Activated CD4-positive, alpha-beta T cell treated with anti-CD3 and anti-CD28 coated beads for 1 hour (primary cell): ENCODE measurements at regions not wholly inside any gene's neighbourhood (a gene's known extent, or its start where the extent isn't known, plus 50 kb on each side); places are given as distances from the start of the nearest gene placed in this dataset.
"Not testable (repeated sequence)": the region's sequence is repeated elsewhere in the genome, so short reads cannot be mapped to it uniquely, and the experiment has no call there.

Source experiments
- DNase-seq: peaks from one replicate; pipeline ENCODE4 v3.0.0-alpha.2; 2020

GRCh38 chr3:68676136-68676535, 256.2 kb downstream of the TAFA4 start:
- no peak for DNase-seq

GRCh38 chr3:68667346-68667745, 265.0 kb downstream of the TAFA4 start:
- no peak for DNase-seq

- no peak for DNase-seq
Measured at GRCh38 chr3:68666429-68667136, 265.8 kb downstream of the TAFA4 start.

DNA sequence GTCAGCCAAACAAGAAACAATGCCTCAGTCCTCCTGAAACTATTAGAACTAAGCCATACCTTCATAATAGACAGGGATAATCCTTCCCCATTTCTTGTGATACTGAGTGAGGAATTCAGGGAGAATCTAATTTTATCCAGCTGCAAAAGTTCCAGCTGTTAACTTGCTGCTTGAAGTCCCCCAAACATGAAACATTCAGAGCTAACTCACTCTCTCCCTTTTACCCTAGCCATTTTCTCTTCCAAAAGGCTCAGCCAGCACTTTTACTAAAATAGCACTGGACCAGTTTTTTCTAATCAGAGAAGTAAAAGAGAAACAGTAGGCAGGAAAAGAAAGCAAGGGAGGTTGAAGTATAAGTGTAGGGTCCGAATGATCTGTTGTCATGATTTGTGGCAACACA, 268.1 kb downstream of the TAFA4 start:
- no peak for DNase-seq

GRCh38 chr3:68662176-68662575, 270.2 kb downstream of the TAFA4 start:
- no peak for DNase-seq

DNA sequence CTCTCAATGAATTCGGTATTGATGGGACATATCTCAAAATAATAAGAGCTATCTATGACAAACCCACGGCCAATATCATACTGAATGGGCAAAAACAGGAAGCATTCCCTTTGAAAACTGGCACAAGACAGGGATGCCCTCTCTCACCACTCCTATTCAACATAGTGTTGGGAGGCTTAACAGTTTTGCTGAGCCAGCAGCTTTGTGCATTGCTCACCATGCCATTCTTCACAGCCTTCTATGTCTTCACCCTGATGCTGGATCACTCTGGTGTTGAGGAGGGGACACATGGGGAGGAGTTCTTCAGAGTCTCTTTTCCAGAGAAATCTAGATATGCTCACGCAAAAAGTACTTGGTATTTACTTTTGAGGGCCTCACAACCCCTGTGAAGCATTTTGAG, 281.7 kb downstream of the TAFA4 start:
- DNase-seq = not testable (repeated sequence)

- no peak for DNase-seq
Measured at GRCh38 chr3:68648494-68648893, 283.9 kb downstream of the TAFA4 start.

DNA sequence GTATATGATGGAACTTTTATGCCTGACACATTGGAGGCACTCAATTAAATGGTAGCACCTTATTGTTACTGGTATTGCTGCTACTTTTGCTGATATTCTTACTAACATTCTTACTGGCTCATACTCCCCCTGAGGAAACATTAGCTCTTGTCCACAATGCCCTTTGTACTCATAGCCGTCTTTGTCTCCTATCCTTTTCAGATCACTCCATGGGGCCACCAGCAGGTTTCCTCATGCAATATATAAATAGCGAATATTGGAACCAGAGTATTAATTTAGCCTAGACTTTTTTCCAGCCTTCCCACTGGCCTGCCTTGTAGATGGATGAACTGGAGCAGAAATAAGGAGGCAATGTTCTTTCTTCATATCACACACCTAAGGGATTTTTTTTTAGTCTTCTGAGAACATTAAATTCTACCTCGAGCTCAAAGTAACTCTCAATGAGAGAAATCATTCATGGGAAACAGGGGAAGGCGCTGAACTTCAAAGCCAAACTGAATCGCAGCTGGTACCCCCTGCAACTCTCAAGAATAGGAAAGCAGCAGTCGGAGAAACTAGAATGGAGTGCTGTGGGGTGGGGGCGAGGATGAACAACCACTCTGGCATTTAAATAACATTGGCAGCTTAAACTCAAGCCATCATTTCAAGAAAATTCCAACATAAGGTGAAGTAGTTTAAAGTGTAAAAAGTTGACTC, 300.3 kb downstream of the TAFA4 start:
- DNase-seq = no peak

DNA sequence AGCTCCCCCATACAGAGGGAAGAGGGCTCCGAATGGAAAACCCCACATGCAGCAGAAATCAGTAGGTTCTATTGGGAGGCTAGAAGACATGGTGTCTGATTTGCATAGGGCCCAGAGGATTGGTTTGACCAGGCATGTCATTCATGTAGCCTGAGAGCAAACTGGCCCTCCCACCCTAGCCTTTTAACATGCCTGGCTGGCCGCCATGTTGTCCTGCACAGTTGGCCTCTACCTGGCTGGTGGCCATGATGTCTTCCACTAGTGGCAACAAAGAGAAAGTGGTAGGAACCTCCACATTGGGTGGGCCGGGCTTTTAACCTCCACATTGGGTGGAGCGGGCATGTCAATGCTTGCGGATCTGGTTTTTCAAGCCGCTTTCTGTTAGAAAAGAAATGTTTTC, 312.1 kb downstream of the TAFA4 start:
- no peak for DNase-seq

DNA sequence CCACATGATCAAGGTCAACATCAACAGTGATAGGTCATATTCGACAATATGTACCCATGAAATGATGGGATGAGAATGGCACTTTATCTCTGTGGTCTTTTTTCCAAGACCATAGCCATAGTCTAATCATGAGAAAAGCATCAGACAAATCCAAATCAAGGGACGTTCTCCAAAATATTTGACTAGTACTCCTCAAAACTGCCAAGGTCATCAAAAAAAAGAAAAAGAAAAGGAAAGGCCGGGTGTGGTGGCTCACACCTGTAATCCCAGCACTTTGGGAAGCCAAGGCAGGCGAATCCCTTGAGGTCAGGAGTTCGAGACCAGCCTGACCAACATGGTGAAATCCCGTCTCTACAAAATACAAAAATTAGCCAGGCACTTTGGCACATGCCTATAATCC, 318.3 kb downstream of the TAFA4 start:
- DNase-seq = no peak

DNA sequence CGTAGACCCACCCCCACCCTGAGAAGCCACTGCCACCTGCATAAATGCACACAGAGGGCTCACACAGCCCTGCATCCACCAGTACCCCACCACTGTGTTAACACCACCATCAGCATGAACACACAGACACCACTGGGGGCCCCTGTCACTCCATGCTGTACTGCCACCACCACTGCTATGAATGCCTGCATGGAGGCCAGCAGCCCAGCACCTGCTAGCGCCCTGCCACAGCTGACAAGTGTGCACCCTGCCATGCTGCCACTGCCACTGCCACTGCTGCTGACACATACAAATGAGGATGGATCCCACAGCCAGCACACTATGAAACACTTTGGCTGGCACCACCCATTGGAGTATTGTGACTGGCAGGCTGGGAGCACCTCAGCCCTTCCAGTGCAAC, 361.0 kb downstream of the TAFA4 start:
- no peak for DNase-seq

DNA sequence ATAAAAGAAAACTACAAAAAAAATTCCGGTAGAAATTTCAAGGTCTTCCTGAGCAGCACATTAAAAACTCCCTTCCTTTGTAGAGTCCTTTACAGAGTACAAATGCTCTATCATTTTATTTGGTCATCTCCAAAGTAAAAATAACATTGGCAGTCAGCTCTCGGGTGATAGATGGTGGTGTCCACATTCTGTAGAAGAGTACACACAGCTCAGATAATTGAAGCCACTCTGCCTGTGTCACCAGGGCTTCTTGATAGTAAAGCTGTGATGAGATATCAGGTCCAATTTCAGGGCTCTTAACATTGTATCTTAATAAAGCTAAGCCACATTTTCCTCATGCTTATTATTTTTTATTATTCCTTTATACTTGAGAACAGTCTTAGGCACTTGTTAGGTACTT, 371.6 kb downstream of the TAFA4 start:
- no peak for DNase-seq

DNA sequence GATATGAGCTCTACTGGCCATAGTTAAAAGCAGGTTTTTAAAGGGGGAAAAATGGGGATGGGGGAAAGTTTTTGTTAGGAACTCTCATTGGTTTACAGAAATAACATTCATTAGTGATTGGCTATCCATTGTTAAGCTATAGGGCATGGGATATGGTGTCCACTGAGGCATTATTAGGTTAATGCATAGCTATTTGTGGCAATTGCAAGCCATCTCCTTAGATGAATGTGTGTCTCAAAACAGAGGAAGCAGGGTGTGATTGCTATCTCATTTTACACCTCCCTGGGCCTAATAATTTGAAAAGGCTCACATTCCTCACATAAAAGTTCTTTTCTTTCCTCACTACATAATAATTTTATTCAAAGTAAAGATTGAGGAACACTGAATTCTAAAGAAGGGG, 396.6 kb downstream of the TAFA4 start:
- DNase-seq = no peak

- no peak for DNase-seq
Measured at GRCh38 chr3:68523330-68523729, 409.0 kb downstream of the TAFA4 start.

DNA sequence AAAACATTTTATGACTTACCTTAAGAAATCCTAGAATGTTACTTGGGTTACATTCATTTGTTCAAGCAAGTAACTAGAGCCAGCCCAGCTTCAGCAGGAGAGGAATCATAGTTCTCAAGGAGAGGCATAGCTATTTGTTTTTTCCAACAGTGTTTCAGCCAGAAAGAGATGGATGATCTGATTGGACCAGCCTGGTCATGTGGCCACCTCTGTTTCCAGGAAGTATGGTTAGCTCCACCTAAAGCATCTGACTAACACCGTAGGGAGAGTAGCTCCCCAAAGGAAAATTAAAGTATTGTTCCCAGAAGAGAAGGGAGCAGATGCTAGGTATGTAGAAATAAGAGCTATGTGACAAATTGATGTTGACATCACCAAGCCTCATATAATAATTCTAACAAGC, 417.1 kb downstream of the TAFA4 start:
- DNase-seq = no peak

DNA sequence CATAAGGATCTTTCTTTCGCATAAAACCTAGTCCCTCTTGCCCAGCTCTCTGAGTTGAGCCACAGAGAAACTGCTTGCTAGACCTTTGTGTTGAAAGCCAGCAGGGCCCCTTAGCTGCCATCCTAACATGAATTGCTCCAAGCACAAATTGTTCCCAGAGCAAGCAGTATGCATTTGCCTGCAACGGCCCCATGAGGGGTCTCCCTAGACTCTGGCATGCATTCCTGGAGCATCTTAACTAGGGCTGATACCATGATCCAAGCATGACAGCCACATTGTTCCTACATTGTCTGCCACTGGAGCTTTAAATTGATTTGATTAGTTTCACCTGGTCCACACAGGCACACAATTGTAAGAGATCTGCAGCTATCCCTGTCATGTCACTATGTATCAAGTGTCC, 428.1 kb downstream of the TAFA4 start:
- no peak for DNase-seq

- not testable (repeated sequence) for DNase-seq
Measured at GRCh38 chr3:68485845-68486244, 446.5 kb downstream of the TAFA4 start.

DNA sequence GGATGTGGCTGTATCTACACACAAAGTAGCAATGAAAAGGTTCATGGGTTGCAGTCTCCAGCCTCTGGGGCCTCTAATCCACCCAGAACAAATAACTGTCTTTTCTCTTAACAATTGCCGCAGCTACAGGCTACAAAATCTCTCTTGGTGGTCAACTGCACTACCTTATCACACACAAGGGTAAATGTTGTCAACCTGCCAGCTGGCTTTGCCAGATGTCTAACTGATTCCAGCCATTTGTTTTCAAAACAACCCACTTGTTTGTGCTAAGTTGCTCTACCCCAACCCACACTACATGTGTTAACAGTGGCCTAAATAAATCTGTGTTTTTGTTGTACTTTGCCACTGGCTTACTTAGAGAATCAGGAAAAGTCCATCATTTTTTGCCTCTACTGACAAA, 447.3 kb downstream of the TAFA4 start:
- no peak for DNase-seq

GRCh38 chr3:68483601-68484000, 448.7 kb downstream of the TAFA4 start:
- no peak for DNase-seq

- no peak for DNase-seq
Measured at GRCh38 chr3:68483041-68483440, 449.3 kb downstream of the TAFA4 start.

DNA sequence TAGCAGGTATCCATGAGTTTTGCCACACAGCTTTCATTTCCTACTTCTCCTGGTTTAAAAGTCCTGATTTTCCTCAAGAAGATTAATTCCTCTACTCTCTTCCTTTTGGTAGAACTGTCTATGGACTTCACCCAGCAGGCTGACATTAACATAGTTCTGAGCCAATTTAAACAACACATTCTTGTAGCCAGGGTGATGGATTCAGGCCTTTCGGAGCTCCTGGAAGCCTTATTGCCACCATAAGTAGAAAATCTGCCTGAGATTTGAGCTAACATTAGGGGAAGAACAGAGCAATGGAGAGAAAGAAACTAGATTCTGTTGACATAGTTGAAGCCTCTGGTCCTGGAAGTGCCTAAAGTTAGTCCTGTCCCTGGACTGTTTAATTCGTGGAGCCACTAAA, 449.8 kb downstream of the TAFA4 start:
- DNase-seq = no peak

DNA sequence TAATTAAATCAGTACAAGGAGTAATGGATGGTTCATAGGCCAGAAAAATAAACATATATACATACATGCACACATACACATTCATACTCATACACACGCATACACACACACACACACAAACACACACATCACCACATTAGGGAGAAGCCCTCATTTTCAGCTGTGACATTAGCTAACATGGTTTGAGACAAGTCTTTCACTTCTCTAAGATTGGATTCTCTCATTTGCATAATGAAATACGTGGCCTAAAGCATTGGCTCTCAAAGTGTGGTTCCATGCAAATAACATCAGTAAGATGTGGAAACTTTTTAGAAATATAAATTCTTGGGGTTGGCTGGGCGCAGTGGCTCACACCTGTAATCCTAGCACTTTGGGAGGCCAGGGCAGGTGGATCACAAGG, 452.6 kb downstream of the TAFA4 start:
- no peak for DNase-seq

DNA sequence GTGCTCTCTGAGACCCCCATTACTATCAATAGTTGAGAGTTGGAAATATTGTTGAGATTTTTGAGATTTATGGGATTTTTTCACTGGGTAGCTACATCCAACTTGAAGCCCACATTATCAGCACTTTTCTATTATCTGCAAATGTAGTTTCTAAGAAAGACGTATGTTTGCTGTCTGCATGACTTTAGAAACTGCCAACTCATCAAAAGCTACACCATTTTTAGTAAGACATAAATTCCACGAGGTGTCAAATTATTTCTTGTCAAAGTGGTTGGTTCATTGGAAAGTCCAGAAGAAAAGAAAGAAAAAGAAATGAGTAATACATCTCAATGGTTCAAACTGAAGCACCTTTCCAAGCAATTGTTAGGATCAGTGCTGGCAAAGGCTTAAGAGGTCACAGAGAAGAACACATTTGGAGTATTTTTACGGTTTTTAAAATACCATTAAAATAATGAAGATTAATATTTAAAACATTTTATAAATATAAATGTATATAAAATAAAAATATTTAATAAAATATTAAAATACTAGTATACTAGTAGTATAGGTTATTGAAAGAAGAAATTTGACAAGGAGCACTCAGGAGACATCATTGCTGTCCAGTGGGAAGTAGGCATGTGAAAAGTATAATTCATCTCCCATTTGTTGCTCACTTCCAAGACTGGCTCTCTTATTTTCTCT, 463.5 kb downstream of the TAFA4 start:
- no peak for DNase-seq

GRCh38 chr3:68467465-68467864, 464.9 kb downstream of the TAFA4 start:
- no peak for DNase-seq
